Ovary (tissue), 3 donors: ENCODE measurements at regions not wholly inside any gene's neighbourhood (a gene's known extent, or its start where the extent isn't known, plus 50 kb on each side); places are given as distances from the start of the nearest gene placed in this dataset.

Experiments
- CTCF ChIP-seq, 3 donors: fragments of 450-650 bp in 2 of 3; fragments of 200-600 bp in 1 of 3; IDR thresholded peaks; one replicate each; pipeline versions ENCODE4 v1.5.1 to v1.8.0; 2016 to 2022; ENCODE audit warnings: antibody characterized with exemption in 3 of 3, mild to moderate bottlenecking in 1 of 3
- EP300 ChIP-seq: sonication (generic); formaldehyde crosslinking; IDR thresholded peaks from one replicate; pipeline ENCODE4 v1.6.1; 2017; ENCODE audit warnings: antibody characterized with exemption
- POLR2A ChIP-seq: fragments of 450-650 bp; IDR thresholded peaks from one replicate; pipeline ENCODE4 v1.6.1; 2017; ENCODE audit warnings: antibody characterized with exemption, mild to moderate bottlenecking, moderate library complexity
- donor health status: DM: no; HTN: no; CAD: no.

GRCh38 chr2:221662689-221663391 is 90.7 kb upstream of the EPHA4 start:
- TF ChIP-seq CTCF (IDR thresholded peaks at IDR 0.05), result no peak
- no peak for TF ChIP-seq POLR2A
- no peak for TF ChIP-seq EP300
